ENCODE measurements at regions not wholly inside any gene's neighbourhood (a gene's known extent, or its start where the extent isn't known, plus 50 kb on each side); places are given as distances from the start of the nearest gene placed in this dataset.

DNA sequence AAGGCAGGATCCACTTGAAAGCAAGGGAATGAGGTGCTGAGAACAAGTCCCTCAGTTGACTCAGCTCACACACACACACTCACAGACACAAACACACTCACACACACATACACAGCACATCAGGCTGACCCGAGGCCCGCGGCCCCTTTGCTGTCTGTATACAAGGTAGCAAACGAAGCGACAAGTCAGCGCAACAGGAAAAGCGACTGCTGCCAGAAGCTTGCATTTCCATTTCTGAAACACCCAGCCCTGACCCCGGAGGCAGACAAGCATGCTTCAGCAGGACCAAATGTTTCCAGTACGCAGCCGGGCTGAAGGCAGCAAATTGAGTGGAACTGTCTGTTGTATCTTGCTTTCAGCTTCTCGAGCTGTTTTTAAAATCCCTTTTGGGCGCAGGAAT is 501.6 kb downstream of the NPHP4 start:
- Histone ChIP-seq H3K4me3 (ENCODE audit: low read length in 3 of 3) (no peak overlapping the region), H3K27ac (ENCODE audit: low read depth in 2 of 2, low read length in 2 of 2) (no peak overlapping the region), H3K9ac (ENCODE audit: low read length in 3 of 3) (no peak overlapping the region), H3K9me3 (ENCODE audit: control insufficient read depth in 2 of 3, insufficient read depth in 1 of 3, low read length in 3 of 3) (no peaks in the 10 kb centered on the region), H3K4me1 (ENCODE audit: control insufficient read depth in 2 of 3, insufficient read depth in 2 of 3, low read depth in 1 of 3, low read length in 3 of 3) (no peaks in the 10 kb centered on the region), H3K36me3 (ENCODE audit: control insufficient read depth in 2 of 3, insufficient read depth in 3 of 3, low read length in 3 of 3) (no peaks in the 10 kb centered on the region), H3K27me3 (ENCODE audit: control insufficient read depth, insufficient read depth, low read length) (no peaks in the 10 kb centered on the region)
- DNase-seq = peak in 3 of 5 donors; percentile 19 to 43 (median 35)
- intact Hi-C loops (cut with DNase I) = no loop called here
- TF ChIP-seq CTCF (IDR thresholded peaks at IDR 0.05; ENCODE audit: borderline replicate concordance, extremely low read depth, insufficient read depth) = no peak
- FAIRE-seq = no peak

- no peak overlapping the region for H3K4me3 ChIP-seq (ENCODE audit: low read length in 3 of 3)
- no peaks in the 10 kb centered on the region for H3K4me1 ChIP-seq (ENCODE audit: control insufficient read depth in 2 of 3, insufficient read depth in 2 of 3, low read depth in 1 of 3, low read length in 3 of 3)
- H3K9me3 ChIP-seq (ENCODE audit: control insufficient read depth in 2 of 3, insufficient read depth in 1 of 3, low read length in 3 of 3) = no peaks in the 10 kb centered on the region
- FAIRE-seq = no peak
- no peak for TF ChIP-seq CTCF (IDR thresholded peaks at IDR 0.05; ENCODE audit: borderline replicate concordance, extremely low read depth, insufficient read depth)
- intact Hi-C loops (cut with DNase I) = no loop called here
- DNase-seq = no peak
- no peaks in the 10 kb centered on the region for H3K27me3 ChIP-seq (ENCODE audit: control insufficient read depth, insufficient read depth, low read length)
- H3K27ac ChIP-seq (ENCODE audit: low read depth in 2 of 2, low read length in 2 of 2) = no peak overlapping the region
- H3K36me3 ChIP-seq (ENCODE audit: control insufficient read depth in 2 of 3, insufficient read depth in 3 of 3, low read length in 3 of 3) = no peaks in the 10 kb centered on the region
- no peak overlapping the region for H3K9ac ChIP-seq (ENCODE audit: low read length in 3 of 3)
Observed at GRCh38 chr1:5488448-5488847, 503.8 kb downstream of the NPHP4 start.

GRCh38 chr1:5485968-5486696 is 506.1 kb downstream of the NPHP4 start:
- no peak for TF ChIP-seq CTCF (IDR thresholded peaks at IDR 0.05; ENCODE audit: borderline replicate concordance, extremely low read depth, insufficient read depth)
- intact Hi-C loops (cut with DNase I) = no loop called here
- H3K9ac ChIP-seq (ENCODE audit: low read length in 3 of 3) = no peak overlapping the region
- H3K27me3 ChIP-seq (ENCODE audit: control insufficient read depth, insufficient read depth, low read length) = no peaks in the 10 kb centered on the region
- DNase-seq (no peak), FAIRE-seq (no peak)
- no peaks in the 10 kb centered on the region for H3K9me3 ChIP-seq (ENCODE audit: control insufficient read depth in 2 of 3, insufficient read depth in 1 of 3, low read length in 3 of 3)
- H3K27ac ChIP-seq (ENCODE audit: low read depth in 2 of 2, low read length in 2 of 2) = no peak overlapping the region
- no peak overlapping the region for H3K4me3 ChIP-seq (ENCODE audit: low read length in 3 of 3)
- H3K36me3 ChIP-seq (ENCODE audit: control insufficient read depth in 2 of 3, insufficient read depth in 3 of 3, low read length in 3 of 3) = no peaks in the 10 kb centered on the region
- no peaks in the 10 kb centered on the region for H3K4me1 ChIP-seq (ENCODE audit: control insufficient read depth in 2 of 3, insufficient read depth in 2 of 3, low read depth in 1 of 3, low read length in 3 of 3)

GRCh38 chr1:5485436-5485835 is 506.8 kb downstream of the NPHP4 start:
- no peak for TF ChIP-seq CTCF (IDR thresholded peaks at IDR 0.05; ENCODE audit: borderline replicate concordance, extremely low read depth, insufficient read depth)
- FAIRE-seq (no peak), DNase-seq (no peak)
- Histone ChIP-seq H3K9ac (ENCODE audit: low read length in 3 of 3) (no peak overlapping the region), H3K4me3 (ENCODE audit: low read length in 3 of 3) (no peak overlapping the region), H3K4me1 (ENCODE audit: control insufficient read depth in 2 of 3, insufficient read depth in 2 of 3, low read depth in 1 of 3, low read length in 3 of 3) (no peaks in the 10 kb centered on the region), H3K27me3 (ENCODE audit: control insufficient read depth, insufficient read depth, low read length) (no peaks in the 10 kb centered on the region), H3K9me3 (ENCODE audit: control insufficient read depth in 2 of 3, insufficient read depth in 1 of 3, low read length in 3 of 3) (no peaks in the 10 kb centered on the region), H3K36me3 (ENCODE audit: control insufficient read depth in 2 of 3, insufficient read depth in 3 of 3, low read length in 3 of 3) (no peaks in the 10 kb centered on the region), H3K27ac (ENCODE audit: low read depth in 2 of 2, low read length in 2 of 2) (no peak overlapping the region)
- intact Hi-C loops (cut with DNase I) = no loop called here
